Gastrocnemius medialis (tissue), 4 donors: ENCODE measurements at regions not wholly inside any gene's neighbourhood (a gene's known extent, or its start where the extent isn't known, plus 50 kb on each side); places are given as distances from the start of the nearest gene placed in this dataset.

Experiments used
- ATAC-seq, 2 donors: fragments of 150-250 bp; one replicate each; pipeline ENCODE4 v1.9.1; 2016
- DNase-seq, 2 donors: peaks; one replicate each; pipeline ENCODE4 v3.0.0-alpha.2; 2019
- H3K27ac ChIP-seq, 4 donors: fragments of 200-600 bp; sonication (generic); 1 replicate in 1 of 4; 2 replicates in 3 of 4; pipeline ENCODE4 v1.5.1; 2016 to 2018; ENCODE audit warnings: mild to moderate bottlenecking in 2 of 4, moderate library complexity in 1 of 4
- H3K27me3 ChIP-seq, 3 donors: fragments of 200-600 bp; sonication (generic) in 2 of 3; 1 replicate in 1 of 3; 2 replicates in 2 of 3; pipeline versions ENCODE4 v1.5.1 to v1.6.0; 2016 to 2019; ENCODE audit warnings: mild to moderate bottlenecking in 1 of 3, moderate library complexity in 1 of 3
- H3K36me3 ChIP-seq, 2 donors: fragments of 200-600 bp; sonication (generic) in 1 of 2; one replicate each; pipeline ENCODE4 v1.5.1; 2017 to 2018
- H3K4me1 ChIP-seq, 2 donors: fragments of 200-600 bp; sonication (generic) in 1 of 2; one replicate each; pipeline ENCODE4 v1.5.1; 2016 to 2017; ENCODE audit warnings: mild to moderate bottlenecking in 2 of 2
- H3K4me3 ChIP-seq, 4 donors: fragments of 200-600 bp; sonication (generic) in 3 of 4; 1 replicate in 1 of 4; 2 replicates in 3 of 4; pipeline ENCODE4 v1.5.1; 2016 to 2019; ENCODE audit warnings: mild to moderate bottlenecking in 2 of 4
- H3K9me3 ChIP-seq, 3 donors: fragments of 200-600 bp; sonication (generic) in 2 of 3; 1 replicate in 1 of 3; 2 replicates in 2 of 3; pipeline ENCODE4 v1.5.1; 2016 to 2019
- POLR2A ChIP-seq, 2 donors: fragments of 450-650 bp; IDR thresholded peaks; one replicate each; pipeline ENCODE4 v1.6.1; 2017; ENCODE audit warnings: antibody characterized with exemption in 2 of 2, mild to moderate bottlenecking in 2 of 2, moderate library complexity in 2 of 2
- in situ Hi-C, 4 donors: fragments of 200-750 bp; cut with MboI; loops; one replicate each; pipeline versions ENCODE4 v1.15.0 to v1.8.0; 2017; ENCODE audit warnings: low sequenced_read_pairs in 4 of 4
- intact Hi-C: fragments of 100-400 bp; cut with DNase I; formaldehyde crosslinking; loops from one replicate; pipeline ENCODE4 v1.15.1; 2023; ENCODE audit warnings: low total_unique reads
- TF ChIP-seq, protein P1 (sequence below), 5 experiments: fragments of 450-650 bp in 3 of 5; fragments of 200-600 bp in 2 of 5; sonication (generic) in 2 of 5; IDR thresholded peaks in 4 of 5; conservative IDR thresholded peaks in 1 of 5; 1 replicate in 4 of 5; 2 replicates in 1 of 5; pipeline ENCODE4 v1.5.1; 2016 to 2019; ENCODE audit warnings: antibody characterized with exemption in 5 of 5, mild to moderate bottlenecking in 3 of 5, moderate library complexity in 3 of 5

DNA sequence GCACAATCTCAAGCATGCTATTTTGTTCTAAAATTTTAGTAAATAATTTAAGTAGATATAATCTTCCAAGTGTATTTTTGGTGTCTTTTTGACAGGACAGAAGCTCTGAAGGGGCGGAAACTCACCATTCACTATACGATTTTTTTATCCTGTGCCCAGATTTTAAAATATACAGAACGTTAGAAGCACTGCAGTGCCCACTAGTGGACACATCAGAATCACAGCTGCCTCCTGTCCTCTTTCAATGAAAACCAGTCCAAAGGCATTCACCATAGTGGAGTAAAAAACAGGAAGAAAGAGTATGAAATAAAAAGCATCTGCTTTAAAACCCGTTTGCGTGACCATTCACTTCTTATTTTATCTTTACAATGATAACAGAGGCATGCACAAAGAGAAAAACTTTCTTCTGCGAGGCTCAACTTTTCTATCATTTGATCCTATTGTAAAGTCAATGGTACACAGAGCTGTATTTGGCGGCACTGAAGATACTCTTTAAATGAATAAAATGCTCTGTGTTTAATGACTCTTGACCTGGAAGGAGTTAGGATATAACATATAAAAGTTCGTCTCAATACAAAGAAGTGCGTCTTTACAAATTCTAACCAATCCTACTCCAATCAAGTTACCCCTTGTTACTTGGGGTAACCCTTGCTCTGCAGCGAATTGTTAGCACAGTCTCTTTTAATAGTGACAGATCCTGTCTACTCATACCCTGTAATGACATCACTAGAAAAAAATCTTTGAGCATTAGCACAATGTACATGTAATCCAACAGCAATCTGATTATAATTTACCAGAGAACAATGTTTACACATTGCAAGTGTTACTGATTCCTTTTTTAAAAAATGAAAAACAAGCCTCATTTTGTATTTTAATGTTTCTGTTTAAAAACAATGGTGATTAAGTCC lies 339.8 kb upstream of the PSMD7 start:
- DNase-seq (peak in 1 of 2 donors; percentile 40), ATAC-seq (peak in 1 of 2 donors; percentile 74)
- intact Hi-C loops (no loop called here), in situ Hi-C loops (no loop called here)
- no peaks in the 10 kb centered on the region for H3K4me1 ChIP-seq
- no peaks in the 10 kb centered on the region for H3K27me3 ChIP-seq
- TF ChIP-seq POLR2A (IDR thresholded peaks at IDR 0.05) = no peak
- TF ChIP-seq, protein P1, sequence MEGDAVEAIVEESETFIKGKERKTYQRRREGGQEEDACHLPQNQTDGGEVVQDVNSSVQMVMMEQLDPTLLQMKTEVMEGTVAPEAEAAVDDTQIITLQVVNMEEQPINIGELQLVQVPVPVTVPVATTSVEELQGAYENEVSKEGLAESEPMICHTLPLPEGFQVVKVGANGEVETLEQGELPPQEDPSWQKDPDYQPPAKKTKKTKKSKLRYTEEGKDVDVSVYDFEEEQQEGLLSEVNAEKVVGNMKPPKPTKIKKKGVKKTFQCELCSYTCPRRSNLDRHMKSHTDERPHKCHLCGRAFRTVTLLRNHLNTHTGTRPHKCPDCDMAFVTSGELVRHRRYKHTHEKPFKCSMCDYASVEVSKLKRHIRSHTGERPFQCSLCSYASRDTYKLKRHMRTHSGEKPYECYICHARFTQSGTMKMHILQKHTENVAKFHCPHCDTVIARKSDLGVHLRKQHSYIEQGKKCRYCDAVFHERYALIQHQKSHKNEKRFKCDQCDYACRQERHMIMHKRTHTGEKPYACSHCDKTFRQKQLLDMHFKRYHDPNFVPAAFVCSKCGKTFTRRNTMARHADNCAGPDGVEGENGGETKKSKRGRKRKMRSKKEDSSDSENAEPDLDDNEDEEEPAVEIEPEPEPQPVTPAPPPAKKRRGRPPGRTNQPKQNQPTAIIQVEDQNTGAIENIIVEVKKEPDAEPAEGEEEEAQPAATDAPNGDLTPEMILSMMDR (IDR thresholded peaks at IDR 0.05 in 4 of 5, conservative IDR thresholded peaks at IDR 0.05 in 1 of 5) = peak; percentile 49 to 79 (median 64)
- no peaks in the 10 kb centered on the region for H3K9me3 ChIP-seq
- no peak overlapping the region for H3K4me3 ChIP-seq
- no peaks in the 10 kb centered on the region for H3K36me3 ChIP-seq
- H3K27ac ChIP-seq = no peak overlapping the region

DNA sequence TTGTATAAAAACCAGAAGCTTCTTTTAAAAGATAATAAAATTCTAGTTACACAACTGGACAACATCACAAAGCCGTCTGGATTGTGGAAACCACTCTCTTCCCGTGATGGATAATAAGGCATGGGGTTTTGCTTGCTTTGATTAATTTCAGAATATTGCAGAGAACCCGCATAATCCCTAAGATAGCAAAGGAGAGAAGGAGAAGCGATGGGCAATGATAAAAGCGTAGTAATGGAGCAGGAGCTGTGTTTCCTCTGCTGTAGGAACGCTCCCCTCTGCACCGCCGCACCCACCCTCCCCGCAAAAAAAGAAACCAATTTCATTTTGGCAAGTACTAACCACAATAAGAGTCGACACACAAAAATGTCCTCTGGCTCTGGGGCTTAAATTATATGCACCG lies 340.9 kb upstream of the PSMD7 start:
- DNase-seq (no peak), ATAC-seq (no peak)
- H3K27ac ChIP-seq = no peak overlapping the region
- H3K4me1 ChIP-seq = no peaks in the 10 kb centered on the region
- intact Hi-C loops (no loop called here), in situ Hi-C loops (no loop called here)
- H3K36me3 ChIP-seq = no peaks in the 10 kb centered on the region
- H3K9me3 ChIP-seq = no peaks in the 10 kb centered on the region
- no peak for TF ChIP-seq POLR2A (IDR thresholded peaks at IDR 0.05)
- TF ChIP-seq, protein P1 (IDR thresholded peaks at IDR 0.05 in 4 of 5, conservative IDR thresholded peaks at IDR 0.05 in 1 of 5) = no peak
- no peaks in the 10 kb centered on the region for H3K27me3 ChIP-seq
- no peak overlapping the region for H3K4me3 ChIP-seq

DNA sequence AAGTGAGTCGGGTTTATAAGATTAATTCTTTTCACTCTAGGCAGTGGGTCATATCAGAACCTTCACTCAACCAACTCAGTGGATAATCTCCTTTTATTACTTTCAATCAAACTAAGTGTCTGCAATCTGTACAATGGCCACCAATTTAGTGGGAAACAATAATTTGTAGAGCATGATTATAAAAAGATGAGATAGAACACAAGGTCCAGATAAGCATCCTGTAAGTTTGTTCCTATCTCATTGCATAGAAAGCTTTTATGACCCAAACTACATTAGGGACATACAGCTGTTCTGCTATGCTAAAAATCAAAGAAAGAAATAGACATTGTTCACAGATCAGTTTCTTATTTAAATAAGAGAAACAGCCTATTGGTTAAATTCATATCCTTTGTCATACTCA lies 341.4 kb upstream of the PSMD7 start:
- H3K36me3 ChIP-seq = no peaks in the 10 kb centered on the region
- ATAC-seq = no peak
- in situ Hi-C loops = no loop called here
- no peaks in the 10 kb centered on the region for H3K27me3 ChIP-seq
- H3K4me1 ChIP-seq = peaks cover under 1 to 1% of the 10 kb centered on the region in 2 donors
- TF ChIP-seq, protein P1 (IDR thresholded peaks at IDR 0.05 in 4 of 5, conservative IDR thresholded peaks at IDR 0.05 in 1 of 5) = no peak
- TF ChIP-seq POLR2A (IDR thresholded peaks at IDR 0.05) = no peak
- H3K27ac ChIP-seq = no peak overlapping the region
- H3K4me3 ChIP-seq = no peak overlapping the region
- DNase-seq = no peak
- no peaks in the 10 kb centered on the region for H3K9me3 ChIP-seq
- intact Hi-C loops = no loop called here

DNA sequence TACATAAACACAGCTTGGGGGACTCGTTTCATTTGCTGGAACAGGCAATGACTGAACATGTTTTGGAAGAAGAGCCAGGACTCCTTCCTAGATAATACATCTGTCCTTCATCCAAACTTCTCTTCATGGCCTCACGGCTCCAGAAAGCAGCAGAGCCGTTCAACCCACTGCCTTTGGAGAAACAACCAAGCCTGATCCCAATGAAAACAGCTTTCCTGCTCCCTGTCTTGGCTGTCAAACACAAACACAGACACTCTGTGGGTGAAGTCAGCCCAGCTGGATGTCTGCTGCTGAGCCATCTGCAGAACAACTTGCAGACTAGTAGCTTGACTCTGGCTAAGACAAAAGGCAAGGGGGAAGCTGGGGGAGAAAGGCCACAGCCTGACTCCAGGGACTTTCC lies 345.1 kb upstream of the PSMD7 start:
- TF ChIP-seq, protein P1 (IDR thresholded peaks at IDR 0.05 in 4 of 5, conservative IDR thresholded peaks at IDR 0.05 in 1 of 5) = no peak
- no peak for TF ChIP-seq POLR2A (IDR thresholded peaks at IDR 0.05)
- Histone ChIP-seq H3K9me3 (no peaks in the 10 kb centered on the region), H3K4me3 (no peak overlapping the region), H3K27ac (peak overlapping the region; percentile 9 to 51 (median 34)), H3K27me3 (no peaks in the 10 kb centered on the region), H3K4me1 (peaks cover 14 to 16% of the 10 kb centered on the region in 2 donors), H3K36me3 (no peaks in the 10 kb centered on the region)
- peak in 1 of 2 donors; percentile 13 for DNase-seq
- in situ Hi-C loops = no loop called here
- intact Hi-C loops = no loop called here
- ATAC-seq = peak; percentile 6 to 14
